ENCODE measurements at regions not wholly inside any gene's neighbourhood (a gene's known extent, or its start where the extent isn't known, plus 50 kb on each side); places are given as distances from the start of the nearest gene placed in this dataset.

- TF ChIP-seq POLR2A (IDR thresholded peaks at IDR 0.05) = no peak
- no peak for TF ChIP-seq CTCF (IDR thresholded peaks at IDR 0.05)
Observed at GRCh38 chrX:10714531-10714930, 94.1 kb upstream of the MID1 start.
